H1 (cell line): ENCODE measurements at regions not wholly inside any gene's neighbourhood (a gene's known extent, or its start where the extent isn't known, plus 50 kb on each side); places are given as distances from the start of the nearest gene placed in this dataset.

Experiments
- CTCF ChIA-PET: fragments of 300-600 bp; sonication (Branson Sonifier 250); formaldehyde crosslinking; loops from one replicate; lab custom pipeline; 2021; ENCODE audit not compliant: partially characterized antibody; lab: Charles Lee
- POLR2A ChIA-PET: fragments of 300-600 bp; sonication (Branson Sonifier 250); formaldehyde crosslinking; loops from one replicate; lab custom pipeline; 2021; ENCODE audit warnings: inconsistent platforms; ENCODE audit not compliant: partially characterized antibody; lab: Charles Lee
- DNase-seq, 2 experiments: peaks; one replicate each; pipeline versions ENCODE4 v3.0.0 to v3.0.0-alpha.2; 2010 to 2022; ENCODE audit warnings: low spot score in 2 of 2, low read depth in 1 of 2, mixed read lengths in 1 of 2
- FAIRE-seq: peaks from 2 replicates; lab custom pipeline; 2011; peaks lifted over from hg19 to GRCh38; lab: Jason Lieb, UNC
- H2AFZ ChIP-seq: 2 replicates; pipeline ENCODE4 v1.8.1; 2012; ENCODE audit warnings: low read length, inconsistent platforms
- H2AK5ac ChIP-seq: 2 replicates; pipeline ENCODE4 v1.6.1; 2013; ENCODE audit warnings: low read depth, low read length
- H2BK120ac ChIP-seq: replicated peaks from 2 replicates; pipeline ENCODE3; 2013; ENCODE audit warnings: low read depth, low read length, inconsistent platforms
- H2BK12ac ChIP-seq: 2 replicates; pipeline ENCODE4 v1.6.1; 2013; ENCODE audit warnings: low read depth, low read length
- H2BK15ac ChIP-seq: 2 replicates; pipeline ENCODE4 v1.6.1; 2013; ENCODE audit warnings: low read length
- H2BK20ac ChIP-seq: 2 replicates; pipeline ENCODE4 v1.6.1; 2013; ENCODE audit warnings: low read length
- H2BK5ac ChIP-seq: 2 replicates; pipeline ENCODE4 v1.6.1; 2013; ENCODE audit warnings: low read depth, low read length
- H3K14ac ChIP-seq: 2 replicates; pipeline ENCODE4 v1.6.1; 2013; ENCODE audit warnings: inconsistent platforms; ENCODE audit not compliant: insufficient read length
- H3K18ac ChIP-seq: 2 replicates; pipeline ENCODE4 v1.6.1; 2013; ENCODE audit warnings: low read length; ENCODE audit errors: extremely low read depth
- H3K23ac ChIP-seq: 2 replicates; pipeline ENCODE4 v1.6.1; 2013; ENCODE audit warnings: inconsistent platforms; ENCODE audit not compliant: insufficient read length
- H3K23me2 ChIP-seq: 2 replicates; pipeline ENCODE4 v1.6.1; 2013; ENCODE audit warnings: low read depth, low read length
- H3K27ac ChIP-seq: 2 replicates; pipeline ENCODE4 v1.6.1; 2011; ENCODE audit warnings: low read depth, low read length, inconsistent platforms
- H3K27me3 ChIP-seq, 4 experiments: replicated peaks in 1 of 4; 1 replicate in 1 of 4; 2 replicates in 3 of 4; pipeline versions ENCODE4 v1.6.1 to v1.8.1; 2011 to 2013; ENCODE audit warnings: low read length in 3 of 4, mild to moderate bottlenecking in 3 of 4, inconsistent platforms in 2 of 4, mixed read lengths in 2 of 4, moderate library complexity in 1 of 4; ENCODE audit not compliant: control insufficient read depth in 3 of 4, insufficient read depth in 3 of 4; ENCODE audit errors: extremely low read depth in 1 of 4
- H3K36me3 ChIP-seq, 4 experiments: 2 replicates each; pipeline versions ENCODE4 v1.6.1 to v1.8.1; 2011 to 2013; ENCODE audit warnings: mild to moderate bottlenecking in 4 of 4, low read length in 3 of 4, moderate library complexity in 2 of 4, control low read depth in 1 of 4, inconsistent platforms in 1 of 4; ENCODE audit not compliant: insufficient read depth in 4 of 4, control insufficient read depth in 2 of 4
- H3K4ac ChIP-seq: replicated peaks from 2 replicates; pipeline ENCODE3; 2013; ENCODE audit warnings: low read length, low read depth, mixed read lengths, inconsistent platforms; ENCODE audit not compliant: insufficient read length
- H3K4me1 ChIP-seq, 4 experiments: replicated peaks in 1 of 4; 1 replicate in 1 of 4; 2 replicates in 3 of 4; pipeline versions ENCODE4 v1.6.1 to v1.8.1; 2011 to 2013; ENCODE audit warnings: low read length in 3 of 4, inconsistent platforms in 2 of 4, mixed read lengths in 1 of 4; ENCODE audit not compliant: insufficient read depth in 4 of 4, control insufficient read depth in 3 of 4
- H3K4me2 ChIP-seq, 2 experiments: 2 replicates each; pipeline versions ENCODE4 v1.6.1 to v1.8.1; 2011 to 2013; ENCODE audit warnings: low read depth in 2 of 2, low read length in 2 of 2, control low read depth in 1 of 2, inconsistent platforms in 1 of 2, mild to moderate bottlenecking in 1 of 2; ENCODE audit not compliant: insufficient read depth in 1 of 2
- H3K4me3 ChIP-seq, 4 experiments: fragments of 200-600, 300-600 bp in 1 of 4; sonication (generic), shearing (Covaris generic), sonication (Bioruptor Twin) in 1 of 4; 2 replicates each; pipeline versions ENCODE4 v1.5.1 to v1.8.1; 2011 to 2016; ENCODE audit warnings: low read length in 4 of 4, low read depth in 3 of 4, control low read depth in 2 of 4, inconsistent platforms in 2 of 4, mild to moderate bottlenecking in 2 of 4, mixed read lengths in 1 of 4, moderate library complexity in 1 of 4; ENCODE audit not compliant: insufficient read depth in 2 of 4; ENCODE audit errors: extremely low read depth in 1 of 4
- H3K56ac ChIP-seq: replicated peaks from 2 replicates; pipeline ENCODE3; 2013; ENCODE audit warnings: low read depth, mild to moderate bottlenecking, mixed read lengths, low read length, inconsistent platforms; ENCODE audit not compliant: insufficient read length
- H3K79me1 ChIP-seq: 2 replicates; pipeline ENCODE4 v1.6.1; 2013; ENCODE audit warnings: low read depth, low read length, control low read depth
- H3K79me2 ChIP-seq, 2 experiments: 2 replicates each; pipeline versions ENCODE4 v1.6.1 to v1.8.1; 2012 to 2013; ENCODE audit warnings: low read length in 2 of 2, mild to moderate bottlenecking in 2 of 2, inconsistent platforms in 1 of 2; ENCODE audit not compliant: insufficient read depth in 2 of 2, control insufficient read depth in 1 of 2
- H3K9ac ChIP-seq, 4 experiments: replicated peaks in 1 of 4; 1 replicate in 1 of 4; 2 replicates in 3 of 4; pipeline versions ENCODE4 v1.6.1 to v1.8.1; 2011 to 2013; ENCODE audit warnings: low read depth in 3 of 4, low read length in 3 of 4, control low read depth in 2 of 4, mild to moderate bottlenecking in 2 of 4, moderate library complexity in 2 of 4, inconsistent platforms in 1 of 4; ENCODE audit errors: extremely low read depth in 1 of 4
- H3K9me3 ChIP-seq, 2 experiments: 2 replicates each; pipeline versions ENCODE4 v1.6.1 to v1.8.1; 2012 to 2013; ENCODE audit warnings: mild to moderate bottlenecking in 2 of 2, moderate library complexity in 2 of 2, control low read depth in 1 of 2, inconsistent platforms in 1 of 2, low read depth in 1 of 2, low read length in 1 of 2, mixed read lengths in 1 of 2; ENCODE audit not compliant: insufficient read depth in 2 of 2
- H4K20me1 ChIP-seq, 2 experiments: replicated peaks in 1 of 2; 2 replicates each; pipeline versions ENCODE3 to v1.8.1; 2011 to 2013; ENCODE audit warnings: inconsistent platforms in 2 of 2, low read length in 2 of 2, mild to moderate bottlenecking in 1 of 2; ENCODE audit not compliant: insufficient read depth in 2 of 2, control insufficient read depth in 1 of 2
- H4K5ac ChIP-seq: 2 replicates; pipeline ENCODE4 v1.6.1; 2013; ENCODE audit warnings: low read length, low read depth, mixed read lengths, inconsistent platforms; ENCODE audit not compliant: insufficient read length
- H4K8ac ChIP-seq: 2 replicates; pipeline ENCODE4 v1.8.0; 2013; ENCODE audit warnings: mild to moderate bottlenecking, moderate library complexity, low read length, inconsistent platforms; ENCODE audit not compliant: insufficient read depth; ENCODE audit errors: extremely low read depth
- H4K91ac ChIP-seq: replicated peaks from 2 replicates; pipeline ENCODE3; 2013; ENCODE audit warnings: low read length, mixed read lengths, inconsistent platforms; ENCODE audit not compliant: insufficient read length
- BCL11A ChIP-seq, 2 experiments: IDR thresholded peaks; one replicate each; pipeline ENCODE4 v1.6.1; 2011; ENCODE audit warnings: low read depth in 2 of 2, low read length in 2 of 2, mild to moderate bottlenecking in 2 of 2
- CBX5 ChIP-seq: fragments of 300-800, 300-1000 bp; sonication (generic); IDR thresholded peaks from 2 replicates; pipeline ENCODE4 v1.7.1; 2016; ENCODE audit warnings: antibody characterized with exemption, low read length, low read depth
- CREB1 ChIP-seq: IDR thresholded peaks from 2 replicates; pipeline ENCODE4 v1.6.1; 2012; ENCODE audit warnings: inconsistent platforms
- FOSL1 ChIP-seq: IDR thresholded peaks from 2 replicates; pipeline ENCODE4 v1.6.1; 2011; ENCODE audit warnings: mild to moderate bottlenecking, low read depth, low read length, moderate library complexity; ENCODE audit not compliant: insufficient read depth
- HDAC6 ChIP-seq: IDR thresholded peaks from one replicate; pipeline ENCODE4 v1.7.1; 2012; ENCODE audit warnings: low read depth, mild to moderate bottlenecking, inconsistent platforms, low read length, moderate library complexity
- KDM1A ChIP-seq: fragments of 200-600, 300-600 bp; sonication (generic); IDR thresholded peaks from 2 replicates; pipeline ENCODE4 v1.7.1; 2016; ENCODE audit warnings: mild to moderate bottlenecking, low read length, borderline replicate concordance
- NRF1 ChIP-seq: IDR thresholded peaks from 2 replicates; pipeline ENCODE4 v1.6.1; 2011; ENCODE audit warnings: mild to moderate bottlenecking, low read depth, low read length, improper control_type of control experiment
- SIRT6 ChIP-seq: IDR thresholded peaks from one replicate; pipeline ENCODE4 v1.7.1; 2012; ENCODE audit warnings: low read length, inconsistent platforms
- SP2 ChIP-seq: IDR thresholded peaks from 2 replicates; pipeline ENCODE4 v1.6.1; 2012; ENCODE audit warnings: mild to moderate bottlenecking, low read length, inconsistent platforms
- TBP ChIP-seq: IDR thresholded peaks from 2 replicates; pipeline ENCODE4 v1.6.1; 2011; ENCODE audit warnings: low read depth, low read length, improper control_type of control experiment
- WGBS, 2 experiments: shearing (Covaris generic) in 1 of 2; methylation state at CpG; one replicate each; pipeline versions ENCODE4 v1.1.6 to v1.1.7; 2013 to 2015; ENCODE audit warnings: low lambda C conversion rate in 2 of 2, mixed read lengths in 2 of 2, inconsistent platforms in 1 of 2, low coverage in 1 of 2, missing lambda C conversion rate in 1 of 2; ENCODE audit not compliant: insufficient replicate concordance in 2 of 2, insufficient coverage in 1 of 2, insufficient read length in 1 of 2; ENCODE audit errors: extremely low coverage in 1 of 2, missing lambda C conversion rate in 1 of 2; 5-methylcytosine and 5-hydroxymethylcytosine counted together
- TF ChIP-seq, protein P1 (sequence below), 3 experiments: IDR thresholded peaks; 1 replicate in 2 of 3; 2 replicates in 1 of 3; pipeline versions ENCODE4 v1.5.1 to v1.6.1; 2011; ENCODE audit warnings: low read length in 3 of 3, mild to moderate bottlenecking in 3 of 3, inconsistent platforms in 2 of 3, low read depth in 1 of 3, moderate library complexity in 1 of 3; ENCODE audit not compliant: insufficient read depth in 1 of 3; ENCODE audit errors: control extremely low read depth in 1 of 3
- TF ChIP-seq, protein P2 (sequence below): IDR thresholded peaks from 2 replicates; pipeline ENCODE4 v1.6.1; 2011; ENCODE audit warnings: low read length, improper control_type of control experiment

DNA sequence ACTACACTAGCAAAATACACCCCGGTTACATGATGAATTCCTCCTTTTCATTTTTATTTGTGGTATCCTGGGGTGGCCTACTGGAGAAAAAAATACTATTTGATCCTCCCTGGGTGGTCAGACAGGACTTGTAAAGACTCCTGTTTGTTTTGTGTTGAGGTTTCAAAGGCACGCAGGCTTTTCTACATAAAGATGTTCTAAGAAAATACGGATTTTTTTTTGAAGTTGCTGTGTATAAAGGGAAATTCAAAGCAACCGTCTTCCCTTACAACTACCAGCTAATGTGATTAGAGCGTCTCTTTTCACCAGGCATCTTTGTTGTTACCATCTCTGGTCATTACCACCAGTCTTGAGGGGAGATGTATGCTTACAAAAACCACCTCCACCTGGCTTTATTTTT lies 187.1 kb downstream of the SOX4 start:
- Histone ChIP-seq H3K36me3 (0 out of 8 replicates have a peak, but pooled peaks cover 0 to 11% (median 2%) of the 10 kb centered on the region in 4 experiments), H3K4me3 (no peak overlapping the region), H3K23ac (no peak overlapping the region), H2BK12ac (no peak overlapping the region), H3K4me1 (peaks cover 5 to 13% (median 11%) of the 10 kb centered on the region in 4 experiments), H4K5ac (no peak overlapping the region), H2AK5ac (no peak overlapping the region), H4K8ac (no peak overlapping the region), H3K4ac (no peak overlapping the region), H3K9me3 (no peaks in the 10 kb centered on the region), H3K56ac (no peak overlapping the region), H2BK120ac (no peak overlapping the region), H4K20me1 (peaks cover 2 to 5% of the 10 kb centered on the region in 2 experiments), H3K4me2 (peak overlapping the region in 1 of 2 experiments; percentile 5; a peak in 1 of 4 replicates), H3K23me2 (no peaks in the 10 kb centered on the region; the same call in 1 of the 2 replicates), H3K79me1 (peaks cover 16% of the 10 kb centered on the region), H3K79me2 (peaks cover 0 to 81% of the 10 kb centered on the region in 2 experiments; a peak in 3 of 4 replicates), H3K18ac (no peak overlapping the region), H2BK5ac (no peak overlapping the region), H2BK20ac (no peak overlapping the region), H3K9ac (no peak overlapping the region), H2AFZ (no peak overlapping the region), H2BK15ac (no peak overlapping the region), H4K91ac (no peak overlapping the region), H3K14ac (no peak overlapping the region), H3K27ac (no peak overlapping the region), H3K27me3 (no peaks in the 10 kb centered on the region)
- ChIA-PET CTCF (no interaction called here), POLR2A (no interaction called here)
- DNase-seq (no peak), FAIRE-seq (no peak)
- 61% methylated on average over 5 of the region's 5 CpGs; no CpG with 5 or more reads in 1 of the 2 experiments for WGBS, 2 experiments
- TF ChIP-seq KDM1A: no peak
- TF ChIP-seq CREB1: no peak
- TF ChIP-seq BCL11A (IDR thresholded peaks at IDR 0.05; ENCODE audit: low read depth in 2 of 2, low read length in 2 of 2): no peak
- TF ChIP-seq SIRT6: no peak
- no peak for TF ChIP-seq TBP
- TF ChIP-seq, protein P1, sequence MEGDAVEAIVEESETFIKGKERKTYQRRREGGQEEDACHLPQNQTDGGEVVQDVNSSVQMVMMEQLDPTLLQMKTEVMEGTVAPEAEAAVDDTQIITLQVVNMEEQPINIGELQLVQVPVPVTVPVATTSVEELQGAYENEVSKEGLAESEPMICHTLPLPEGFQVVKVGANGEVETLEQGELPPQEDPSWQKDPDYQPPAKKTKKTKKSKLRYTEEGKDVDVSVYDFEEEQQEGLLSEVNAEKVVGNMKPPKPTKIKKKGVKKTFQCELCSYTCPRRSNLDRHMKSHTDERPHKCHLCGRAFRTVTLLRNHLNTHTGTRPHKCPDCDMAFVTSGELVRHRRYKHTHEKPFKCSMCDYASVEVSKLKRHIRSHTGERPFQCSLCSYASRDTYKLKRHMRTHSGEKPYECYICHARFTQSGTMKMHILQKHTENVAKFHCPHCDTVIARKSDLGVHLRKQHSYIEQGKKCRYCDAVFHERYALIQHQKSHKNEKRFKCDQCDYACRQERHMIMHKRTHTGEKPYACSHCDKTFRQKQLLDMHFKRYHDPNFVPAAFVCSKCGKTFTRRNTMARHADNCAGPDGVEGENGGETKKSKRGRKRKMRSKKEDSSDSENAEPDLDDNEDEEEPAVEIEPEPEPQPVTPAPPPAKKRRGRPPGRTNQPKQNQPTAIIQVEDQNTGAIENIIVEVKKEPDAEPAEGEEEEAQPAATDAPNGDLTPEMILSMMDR (IDR thresholded peaks at IDR 0.05; ENCODE audit: control extremely low read depth in 1 of 3, insufficient read depth in 1 of 3, low read depth in 1 of 3, low read length in 3 of 3): no peak
- TF ChIP-seq CBX5: no peak
- TF ChIP-seq SP2: no peak
- TF ChIP-seq NRF1: no peak
- TF ChIP-seq FOSL1: no peak
- TF ChIP-seq, protein P2, sequence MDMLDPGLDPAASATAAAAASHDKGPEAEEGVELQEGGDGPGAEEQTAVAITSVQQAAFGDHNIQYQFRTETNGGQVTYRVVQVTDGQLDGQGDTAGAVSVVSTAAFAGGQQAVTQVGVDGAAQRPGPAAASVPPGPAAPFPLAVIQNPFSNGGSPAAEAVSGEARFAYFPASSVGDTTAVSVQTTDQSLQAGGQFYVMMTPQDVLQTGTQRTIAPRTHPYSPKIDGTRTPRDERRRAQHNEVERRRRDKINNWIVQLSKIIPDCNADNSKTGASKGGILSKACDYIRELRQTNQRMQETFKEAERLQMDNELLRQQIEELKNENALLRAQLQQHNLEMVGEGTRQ: no peak
- no peak for TF ChIP-seq HDAC6
